Activated CD8-positive, alpha-beta T cell treated with anti-CD3 and anti-CD28 coated beads for 36 hours (primary cell): ENCODE measurements at regions not wholly inside any gene's neighbourhood (a gene's known extent, or its start where the extent isn't known, plus 50 kb on each side); places are given as distances from the start of the nearest gene placed in this dataset.

Experiments used
- ATAC-seq: fragments of 200-7000 bp; cut with Tn5 transposase; one replicate; pipeline ENCODE4 v1.10.0; 2021; ENCODE audit warnings: mild to moderate bottlenecking, moderate library complexity
- CTCF ChIA-PET: fragments of 350-600 bp; sonication (Branson Sonifier 250); formaldehyde crosslinking; loops from one replicate; lab custom pipeline; 2021; ENCODE audit warnings: antibody characterized with exemption; lab: Charles Lee
- POLR2A ChIA-PET: fragments of 350-600 bp; sonication (Branson Sonifier 250); formaldehyde crosslinking; loops from one replicate; lab custom pipeline; 2021; ENCODE audit warnings: antibody characterized with exemption; lab: Charles Lee
- DNase-seq: peaks from one replicate; pipeline ENCODE4 v3.0.0-alpha.2; 2020
- H3K27ac Mint-ChIP-seq: one replicate; pipeline ENCODE4 v1.8.0; 2021; ENCODE audit warnings: mild to moderate bottlenecking, mixed read lengths
- H3K27me3 Mint-ChIP-seq: one replicate; pipeline ENCODE4 v1.8.0; 2021; ENCODE audit warnings: mixed read lengths
- H3K36me3 Mint-ChIP-seq: one replicate; pipeline ENCODE4 v1.8.0; 2021; ENCODE audit warnings: low read depth, mixed read lengths
- H3K4me1 Mint-ChIP-seq: one replicate; pipeline ENCODE4 v1.8.0; 2021; ENCODE audit warnings: low read depth, mixed read lengths
- H3K4me3 Mint-ChIP-seq: one replicate; pipeline ENCODE4 v1.8.0; 2021; ENCODE audit warnings: mild to moderate bottlenecking, moderate library complexity, mixed read lengths
- H3K9me3 Mint-ChIP-seq: one replicate; pipeline ENCODE4 v1.8.0; 2021; ENCODE audit warnings: mixed read lengths
- CTCF ChIP-seq: fragments of 200-600 bp; IDR thresholded peaks from one replicate; pipeline ENCODE4 v1.8.0; 2022; ENCODE audit warnings: antibody characterized with exemption, mild to moderate bottlenecking
- intact Hi-C: fragments of 100-400 bp; cut with micrococcal nuclease; formaldehyde crosslinking; loops from one replicate; pipeline ENCODE4 v1.10.0; 2022

GRCh38 chr2:75390169-75390568 is 170.6 kb downstream of the EVA1A start:
- no peak for ATAC-seq

GRCh38 chr2:75389271-75389670 is 171.5 kb downstream of the EVA1A start:
- no peak overlapping the region for H3K27ac Mint-ChIP-seq
- TF ChIP-seq CTCF = no peak
- CTCF ChIA-PET = no interaction called here

More at GRCh38 chr2:75390169-75390568, 170.6 kb downstream of the EVA1A start:
- Mint-ChIP-seq H3K9me3 (peaks cover 11% of the 10 kb centered on the region), H3K27me3 (no peaks in the 10 kb centered on the region), H3K36me3 (peaks cover 11% of the 10 kb centered on the region), H3K4me1 (peaks cover 2% of the 10 kb centered on the region), H3K27ac (no peak overlapping the region), H3K4me3 (no peak overlapping the region)
- DNase-seq = no peak
- ChIA-PET POLR2A (no interaction called here), CTCF (interaction anchor here (1.3 kb wide), 1 partner anchor 218 kb away, joined by 3 read pairs; no protein-coding TSS in a partner anchor)
- TF ChIP-seq CTCF = no peak
- intact Hi-C loops = no loop called here

GRCh38 chr2:75381032-75381431 is 179.7 kb downstream of the EVA1A start:
- no peaks in the 10 kb centered on the region for H3K27me3 Mint-ChIP-seq
- no peak overlapping the region for H3K4me3 Mint-ChIP-seq
- ChIA-PET CTCF (no interaction called here), POLR2A (no interaction called here)
- ATAC-seq (no peak), DNase-seq (no peak)
- intact Hi-C loops = no loop called here
- H3K36me3 Mint-ChIP-seq = peaks cover 11% of the 10 kb centered on the region
- peaks cover 12% of the 10 kb centered on the region for H3K9me3 Mint-ChIP-seq
- no peaks in the 10 kb centered on the region for H3K4me1 Mint-ChIP-seq
- H3K27ac Mint-ChIP-seq = no peak overlapping the region
- no peak for TF ChIP-seq CTCF

More at GRCh38 chr2:75389271-75389670, 171.5 kb downstream of the EVA1A start:
- peaks cover 11% of the 10 kb centered on the region for H3K36me3 Mint-ChIP-seq
- no peak for ATAC-seq
- intact Hi-C loops = no loop called here
- no peak for DNase-seq
- H3K27me3 Mint-ChIP-seq = no peaks in the 10 kb centered on the region
- H3K4me3 Mint-ChIP-seq = no peak overlapping the region
- peaks cover 16% of the 10 kb centered on the region for H3K9me3 Mint-ChIP-seq
- peaks cover 2% of the 10 kb centered on the region for H3K4me1 Mint-ChIP-seq
- POLR2A ChIA-PET = no interaction called here

- CTCF ChIA-PET = no interaction called here
These were observed 180.3 kb upstream of the TACR1 start for GRCh38 chr2:75379476-75380210.

More at GRCh38 chr2:75379476-75380210, 180.3 kb upstream of the TACR1 start:
- TF ChIP-seq CTCF = no peak
- H3K27me3 Mint-ChIP-seq = no peaks in the 10 kb centered on the region
- no peak overlapping the region for H3K27ac Mint-ChIP-seq
- ATAC-seq (no peak), DNase-seq (no peak)
- no peak overlapping the region for H3K4me3 Mint-ChIP-seq
- H3K4me1 Mint-ChIP-seq = no peaks in the 10 kb centered on the region
- POLR2A ChIA-PET = no interaction called here
- H3K9me3 Mint-ChIP-seq = peaks cover 10% of the 10 kb centered on the region
- intact Hi-C loops = no loop called here
- peaks cover 11% of the 10 kb centered on the region for H3K36me3 Mint-ChIP-seq
